RKO (cell line): ENCODE measurements at regions not wholly inside any gene's neighbourhood (a gene's known extent, or its start where the extent isn't known, plus 50 kb on each side); places are given as distances from the start of the nearest gene placed in this dataset.
"Not testable (repeated sequence)": the region's sequence is repeated elsewhere in the genome, so short reads cannot be mapped to it uniquely, and the experiment has no call there.

Experiments
- DNase-seq: peaks from one replicate; pipeline ENCODE4 v3.0.0-alpha.2; 2016; ENCODE audit warnings: low spot score

- DNase-seq = no peak
Measured at GRCh38 chr15:63434576-63435186, 53.0 kb upstream of the CA12 start.

- no peak for DNase-seq
Measured at GRCh38 chr15:63435204-63435820, 53.7 kb upstream of the CA12 start.

GRCh38 chr15:63436341-63436740, 54.7 kb upstream of the CA12 start:
- DNase-seq = no peak

- peak; percentile 14 for DNase-seq
Measured at GRCh38 chr15:63436872-63437375, 55.3 kb upstream of the CA12 start.

- DNase-seq = peak; percentile 75
Measured at GRCh38 chr15:63439536-63440264, 58.1 kb upstream of the CA12 start.

GRCh38 chr15:63440265-63440648, 58.6 kb upstream of the CA12 start:
- no peak for DNase-seq

GRCh38 chr15:63440756-63441155, 59.1 kb upstream of the CA12 start:
- no peak for DNase-seq

- no peak for DNase-seq
Measured at GRCh38 chr15:63441266-63441665, 59.6 kb upstream of the CA12 start.

GRCh38 chr15:63442080-63442479, 60.4 kb upstream of the CA12 start:
- DNase-seq = no peak

- DNase-seq = no peak
Measured at GRCh38 chr15:63444611-63445010, 59.8 kb upstream of the USP3 start.

- no peak for DNase-seq
Measured at GRCh38 chr15:63446255-63446654, 58.1 kb upstream of the USP3 start.

- DNase-seq = no peak
Measured at GRCh38 chr15:63447017-63447676, 57.2 kb upstream of the USP3 start.

GRCh38 chr15:63448266-63448665, 56.1 kb upstream of the USP3 start:
- no peak for DNase-seq

GRCh38 chr15:63448872-63449555, 55.4 kb upstream of the USP3 start:
- not testable (repeated sequence) for DNase-seq

GRCh38 chr15:63449731-63450130, 54.7 kb upstream of the USP3 start:
- DNase-seq = no peak

GRCh38 chr15:63450884-63451225, 53.5 kb upstream of the USP3 start:
- no peak for DNase-seq

GRCh38 chr15:63451671-63452315, 52.6 kb upstream of the USP3 start:
- no peak for DNase-seq

GRCh38 chr15:63452552-63453136, 51.7 kb upstream of the USP3 start:
- peak; percentile 13 for DNase-seq

GRCh38 chr15:63453186-63453905, 51.0 kb upstream of the USP3 start:
- no peak for DNase-seq

GRCh38 chr15:63454503-63455211, 49.7 kb upstream of the USP3 start:
- DNase-seq = no peak
